GM12865 (cell line): ENCODE measurements at regions not wholly inside any gene's neighbourhood (a gene's known extent, or its start where the extent isn't known, plus 50 kb on each side); places are given as distances from the start of the nearest gene placed in this dataset.
"Not testable (repeated sequence)": the region's sequence is repeated elsewhere in the genome, so short reads cannot be mapped to it uniquely, and the experiment has no call there.

Experiments used
- DNase-seq: peaks from one replicate; pipeline ENCODE4 v3.0.0; 2010; ENCODE audit warnings: low read depth
- H3K4me3 ChIP-seq: 2 replicates; pipeline ENCODE4 v1.5.1; 2011; ENCODE audit warnings: mild to moderate bottlenecking, low read depth, low read length, control low read depth
- TF ChIP-seq, protein P1 (sequence below): IDR thresholded peaks from 2 replicates; pipeline ENCODE4 v1.5.1; 2011; ENCODE audit warnings: low read length, control low read depth, low read depth, inconsistent platforms; ENCODE audit not compliant: insufficient read depth; ENCODE audit errors: missing control alignments

DNA sequence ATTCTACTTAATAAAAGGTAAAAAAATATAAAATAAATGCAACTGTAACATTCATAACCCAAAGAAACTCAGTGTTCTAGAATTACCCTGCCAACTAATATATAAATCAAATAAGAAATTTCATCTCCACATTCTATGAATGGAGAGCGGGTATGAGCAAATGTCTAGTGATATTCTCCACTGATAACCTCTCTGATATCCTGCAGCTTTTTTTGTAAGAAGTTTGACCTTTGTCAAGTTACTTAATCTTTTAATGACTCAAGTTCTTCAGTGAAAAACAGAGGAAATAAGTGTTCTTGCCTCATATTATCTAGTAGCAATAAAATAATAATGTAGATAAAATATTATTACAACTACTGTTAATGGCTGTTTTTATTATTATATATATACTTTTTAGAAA lies 1275.6 kb upstream of the CDH9 start:
- H3K4me3 ChIP-seq, result no peak overlapping the region
- TF ChIP-seq, protein P1, sequence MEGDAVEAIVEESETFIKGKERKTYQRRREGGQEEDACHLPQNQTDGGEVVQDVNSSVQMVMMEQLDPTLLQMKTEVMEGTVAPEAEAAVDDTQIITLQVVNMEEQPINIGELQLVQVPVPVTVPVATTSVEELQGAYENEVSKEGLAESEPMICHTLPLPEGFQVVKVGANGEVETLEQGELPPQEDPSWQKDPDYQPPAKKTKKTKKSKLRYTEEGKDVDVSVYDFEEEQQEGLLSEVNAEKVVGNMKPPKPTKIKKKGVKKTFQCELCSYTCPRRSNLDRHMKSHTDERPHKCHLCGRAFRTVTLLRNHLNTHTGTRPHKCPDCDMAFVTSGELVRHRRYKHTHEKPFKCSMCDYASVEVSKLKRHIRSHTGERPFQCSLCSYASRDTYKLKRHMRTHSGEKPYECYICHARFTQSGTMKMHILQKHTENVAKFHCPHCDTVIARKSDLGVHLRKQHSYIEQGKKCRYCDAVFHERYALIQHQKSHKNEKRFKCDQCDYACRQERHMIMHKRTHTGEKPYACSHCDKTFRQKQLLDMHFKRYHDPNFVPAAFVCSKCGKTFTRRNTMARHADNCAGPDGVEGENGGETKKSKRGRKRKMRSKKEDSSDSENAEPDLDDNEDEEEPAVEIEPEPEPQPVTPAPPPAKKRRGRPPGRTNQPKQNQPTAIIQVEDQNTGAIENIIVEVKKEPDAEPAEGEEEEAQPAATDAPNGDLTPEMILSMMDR, result no peak
- DNase-seq, result no peak

DNA sequence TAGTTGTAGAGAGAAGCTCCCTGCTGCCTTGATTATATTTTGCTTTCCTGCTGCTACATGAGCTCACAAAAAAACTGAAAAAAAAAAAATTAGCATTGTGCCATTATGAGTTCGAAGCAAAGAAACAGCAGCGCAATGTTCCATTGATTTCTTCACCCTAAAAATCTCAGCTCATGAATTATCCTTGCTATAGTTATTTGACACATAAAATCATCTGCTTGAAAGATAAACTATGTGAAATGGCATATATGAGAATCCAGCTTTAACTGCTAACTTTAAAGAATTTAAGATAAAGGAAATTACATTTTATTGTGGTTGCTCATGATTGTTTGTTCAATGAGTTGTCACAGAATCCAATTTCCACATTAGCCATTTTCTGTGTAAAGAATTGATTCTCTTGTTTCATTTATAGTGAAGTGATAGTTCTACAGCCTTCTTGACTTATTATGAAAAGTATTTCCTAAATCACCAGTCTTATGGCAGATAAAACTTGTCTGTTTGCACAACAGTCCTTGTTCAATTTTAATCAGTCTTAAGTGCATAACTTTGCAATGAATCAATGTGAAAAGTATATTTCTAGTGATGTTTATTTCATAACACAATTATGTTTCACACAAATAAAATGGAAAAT lies 1275.0 kb upstream of the CDH9 start:
- no peak overlapping the region for H3K4me3 ChIP-seq
- DNase-seq, result no peak

DNA sequence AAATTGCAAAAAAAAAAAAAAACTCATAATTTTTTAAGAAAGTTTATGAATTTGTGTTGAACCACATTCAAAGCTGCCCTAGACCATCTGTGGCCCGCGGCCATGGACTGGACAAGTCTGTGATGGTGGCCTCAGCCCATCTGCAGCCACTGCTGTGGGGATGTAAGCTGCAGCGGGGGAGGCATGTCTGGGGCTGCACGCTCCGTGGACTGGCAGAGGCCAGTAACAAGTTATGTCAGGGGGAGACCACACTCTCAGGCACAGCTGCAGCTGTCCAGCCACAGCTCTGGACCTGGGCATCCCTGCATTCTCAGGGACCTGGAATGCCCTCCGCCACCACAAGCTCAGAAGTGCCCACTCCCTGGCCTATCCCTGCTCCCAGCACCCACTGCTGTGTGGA lies 1272.3 kb upstream of the CDH9 start:
- TF ChIP-seq, protein P1, result no peak
- H3K4me3 ChIP-seq, result no peak overlapping the region
- DNase-seq, result no peak

More for the DNA sequence above, 1275.0 kb upstream of the CDH9 start:
- TF ChIP-seq, protein P1, result no peak

DNA sequence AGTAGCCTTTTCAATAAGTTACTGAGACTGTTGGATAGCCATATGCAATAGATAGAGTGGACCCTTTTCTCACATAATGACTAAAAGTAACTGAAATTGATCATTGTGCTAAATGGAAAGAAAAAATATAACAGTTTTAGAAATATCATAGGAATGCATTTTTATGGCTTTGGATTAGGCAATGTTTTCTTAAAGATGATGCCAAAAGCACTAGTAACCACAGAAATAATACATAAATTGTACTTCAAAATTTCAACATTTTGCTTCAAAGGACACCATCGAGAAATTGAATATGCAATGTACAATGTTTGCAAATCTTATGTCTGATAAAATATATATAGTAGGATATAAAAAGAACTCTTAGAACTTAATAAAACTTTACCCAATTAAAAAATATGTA lies 1267.5 kb upstream of the CDH9 start:
- no peak for DNase-seq
- H3K4me3 ChIP-seq, result no peak overlapping the region
- TF ChIP-seq, protein P1, result no peak

DNA sequence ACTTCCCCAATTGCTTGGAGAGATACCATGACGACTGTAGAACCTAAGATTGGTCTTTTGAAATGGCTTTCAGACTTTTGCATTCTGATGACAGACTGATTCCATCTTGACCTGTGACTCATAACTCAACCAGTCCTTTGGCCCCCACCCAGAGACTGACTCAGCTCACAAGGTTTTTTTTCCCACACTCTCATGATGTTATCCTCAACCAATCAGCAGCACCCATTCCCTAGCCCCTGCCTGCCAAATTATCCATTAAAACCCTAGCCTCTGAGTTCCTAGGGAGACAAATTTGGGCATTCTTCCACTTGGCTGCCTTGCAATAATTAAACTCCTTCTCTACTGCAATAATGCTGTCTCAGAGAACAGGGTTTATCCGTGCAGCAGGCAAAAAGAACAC lies 1263.3 kb upstream of the CDH9 start:
- TF ChIP-seq, protein P1, result no peak
- DNase-seq, result no peak
- H3K4me3 ChIP-seq, result no peak overlapping the region

DNA sequence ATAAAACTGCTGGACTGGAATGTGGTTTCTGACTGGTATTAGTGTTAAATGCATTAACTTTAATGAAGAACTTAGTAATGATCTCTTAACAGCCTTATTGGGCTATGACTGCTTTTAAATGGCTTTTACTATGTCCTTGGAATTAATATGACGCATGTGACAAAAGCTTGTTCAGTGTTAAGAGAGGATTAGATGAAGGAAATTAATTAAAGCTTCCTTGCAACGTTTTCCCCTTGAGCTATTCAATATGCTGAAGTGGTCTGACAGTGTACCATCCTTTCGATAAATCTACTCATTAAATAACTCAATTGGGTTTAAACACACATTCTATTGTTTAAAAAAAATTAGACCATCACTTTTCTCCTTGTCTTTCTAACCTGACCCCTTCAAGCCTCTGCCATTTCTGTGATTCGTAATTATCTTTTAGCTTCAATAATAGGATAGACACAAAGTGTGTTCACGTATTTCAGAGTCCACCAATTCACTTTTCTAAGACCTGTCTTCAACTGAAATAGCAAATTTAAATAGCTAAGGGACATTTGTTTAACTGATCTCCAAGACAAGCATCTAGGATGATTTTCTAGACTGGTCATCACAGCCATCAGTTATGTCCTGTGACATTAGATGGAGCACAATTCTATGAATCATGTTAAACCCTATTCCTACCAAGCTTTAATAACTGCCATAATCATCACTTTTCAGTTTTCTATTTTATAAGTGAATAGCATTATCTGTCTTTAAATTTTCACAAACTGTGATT lies 1258.0 kb upstream of the CDH9 start:
- TF ChIP-seq, protein P1, result no peak
- DNase-seq, result no peak
- H3K4me3 ChIP-seq, result no peak overlapping the region

DNA sequence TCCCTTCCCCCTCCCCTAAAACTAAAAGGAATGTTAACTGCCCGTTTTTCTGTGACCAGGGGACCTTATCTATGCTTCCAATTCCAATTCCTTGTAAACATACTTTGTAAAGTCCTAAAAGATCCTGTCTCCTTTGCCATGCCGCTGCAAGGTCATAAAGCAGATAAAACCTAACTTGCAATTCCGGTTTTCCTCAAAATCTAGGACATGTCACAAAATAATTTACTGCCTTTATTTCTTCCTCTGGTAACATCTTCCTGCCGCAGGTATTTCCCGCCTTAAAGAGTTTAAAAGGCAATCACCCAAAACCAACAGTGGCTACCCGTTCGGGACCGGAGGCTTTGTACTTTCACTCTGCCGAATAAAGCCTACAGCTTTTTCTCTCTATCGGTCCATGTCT lies 1248.6 kb upstream of the CDH9 start:
- not testable (repeated sequence) for H3K4me3 ChIP-seq, DNase-seq
